ENCODE measurements at regions not wholly inside any gene's neighbourhood (a gene's known extent, or its start where the extent isn't known, plus 50 kb on each side); places are given as distances from the start of the nearest gene placed in this dataset.

DNA sequence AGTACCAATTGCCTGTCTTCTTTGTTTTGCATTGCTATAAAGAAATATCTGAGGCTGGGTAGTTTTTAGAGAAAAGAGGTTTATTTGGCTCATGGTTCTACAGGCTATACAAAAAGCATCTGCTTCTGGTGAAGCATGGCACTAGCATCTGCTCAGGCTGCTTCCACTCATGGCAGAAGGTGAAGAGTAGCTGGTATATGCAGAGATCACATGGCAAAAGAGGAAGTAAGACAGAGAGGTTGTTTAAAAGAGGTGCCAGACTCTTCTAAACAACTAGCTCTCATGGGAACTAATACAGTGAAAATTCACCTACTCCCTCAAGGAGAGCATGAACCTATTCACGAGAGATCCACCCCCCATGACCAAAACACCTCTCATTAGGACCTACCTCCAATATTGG is 56.7 kb upstream of the GUCA2B start:
- DNase-seq (ENCODE audit: low read depth in 4 of 4, low spot score in 1 of 4), result no peak

DNA sequence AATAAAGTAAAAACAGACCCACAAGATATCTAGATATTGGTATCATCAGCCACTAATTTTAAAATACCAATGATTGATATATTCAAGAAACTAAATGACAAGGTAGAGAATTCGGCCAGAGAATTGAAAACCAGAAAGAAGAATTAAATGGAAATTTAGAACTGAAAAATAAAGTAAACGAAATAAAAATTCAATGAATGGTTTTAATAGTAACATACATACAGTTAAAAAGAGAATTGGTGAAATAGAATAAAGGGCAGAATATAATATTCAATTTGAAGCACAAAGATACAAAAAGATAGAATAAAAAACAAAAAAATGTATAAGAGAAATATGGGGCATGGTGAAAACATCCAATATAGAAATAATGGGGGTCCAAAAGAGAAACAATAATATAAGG is 64.0 kb upstream of the GUCA2B start:
- no peak for DNase-seq (ENCODE audit: low read depth in 4 of 4, low spot score in 1 of 4)

DNA sequence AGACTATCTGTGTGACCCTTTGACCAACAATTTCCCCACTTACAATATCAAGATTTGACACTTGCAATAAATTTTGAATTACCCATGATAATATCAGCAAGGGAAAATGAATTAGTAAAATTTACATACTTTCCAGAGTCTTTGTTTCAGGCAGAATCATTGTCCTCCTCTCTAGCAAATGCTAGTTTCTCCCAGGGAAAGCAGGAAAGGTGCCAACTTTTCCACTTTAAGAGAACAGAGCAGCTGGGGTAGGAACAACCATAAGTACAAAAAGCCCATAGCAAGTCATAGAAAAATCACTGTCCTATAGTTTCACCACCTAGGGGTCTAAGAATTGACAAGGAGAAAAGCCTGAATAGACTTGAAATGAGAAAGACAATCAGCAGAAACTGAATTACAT is 67.1 kb upstream of the GUCA2B start:
- no peak for DNase-seq (ENCODE audit: low read depth in 4 of 4, low spot score in 1 of 4)

DNA sequence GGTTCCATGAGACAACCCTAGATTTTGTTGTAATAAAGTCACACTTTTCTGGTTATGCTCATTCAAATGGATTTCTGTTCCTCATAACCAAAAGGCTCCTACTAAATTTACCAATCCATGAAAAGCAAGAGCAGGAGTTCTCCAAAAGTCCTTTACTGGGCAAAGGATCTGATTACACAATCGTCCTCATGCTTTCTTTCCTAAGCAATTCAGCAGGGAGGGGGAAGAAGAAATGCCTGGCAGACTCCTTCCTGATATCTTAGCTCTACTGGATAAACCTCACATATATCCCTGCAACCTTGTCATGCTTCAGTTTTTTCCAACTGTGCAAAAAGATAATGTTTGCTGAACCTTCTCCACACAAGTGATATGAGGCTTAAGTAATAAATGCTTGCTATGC is 67.6 kb upstream of the GUCA2B start:
- DNase-seq (ENCODE audit: low read depth in 4 of 4, low spot score in 1 of 4), result no peak

- no peak for DNase-seq (ENCODE audit: low read depth in 4 of 4, low spot score in 1 of 4)
Measured at GRCh38 chr1:42081475-42081874, 71.7 kb upstream of the GUCA2B start.

DNA sequence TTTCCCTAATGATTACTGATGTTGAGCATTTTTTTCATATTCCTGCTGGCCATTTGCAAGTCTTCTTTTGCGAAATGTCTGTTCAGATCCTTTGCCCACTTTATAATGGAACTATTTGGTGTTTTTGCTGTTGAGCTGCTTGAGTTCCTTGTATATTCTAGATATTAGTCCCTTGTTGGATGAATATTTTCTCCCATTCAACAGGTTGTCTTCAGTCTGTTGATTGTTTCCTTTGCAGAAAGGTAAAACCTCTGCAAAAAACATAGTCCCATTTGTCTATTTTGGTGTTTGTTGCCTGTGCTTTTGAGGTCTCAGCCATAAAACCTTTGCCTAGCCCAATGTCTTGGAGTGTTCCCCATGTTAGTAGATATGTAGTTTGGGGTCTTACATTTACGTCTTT is 78.0 kb upstream of the GUCA2B start:
- no peak for DNase-seq (ENCODE audit: low read depth in 4 of 4, low spot score in 1 of 4)

- DNase-seq (ENCODE audit: low read depth in 4 of 4, low spot score in 1 of 4), result no peak
Measured at GRCh38 chr1:42070996-42071395, 82.2 kb upstream of the GUCA2B start.

DNA sequence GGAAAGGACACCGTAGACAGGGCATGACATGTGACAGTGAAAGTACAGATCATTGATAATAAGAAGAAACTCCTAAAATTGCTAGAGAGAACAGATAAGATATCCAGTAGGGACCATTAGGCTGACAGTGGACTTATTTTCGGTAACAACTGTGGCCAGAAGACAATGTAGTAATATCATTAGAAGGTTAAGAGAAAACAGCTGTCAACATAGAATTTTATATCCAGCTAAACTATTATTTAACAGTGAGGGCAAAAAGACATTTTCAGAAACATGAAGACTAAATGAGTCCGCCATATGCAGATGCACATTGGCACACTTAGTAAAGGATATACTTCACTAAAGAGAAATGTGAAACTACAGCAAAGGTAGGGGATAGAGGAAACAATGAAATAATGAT is 95.4 kb upstream of the GUCA2B start:
- no peak for DNase-seq (ENCODE audit: low read depth in 4 of 4, low spot score in 1 of 4)

- no peak for DNase-seq (ENCODE audit: low read depth in 4 of 4, low spot score in 1 of 4)
Measured at GRCh38 chr1:42056460-42056859, 96.8 kb upstream of the GUCA2B start.

- no peak for DNase-seq (ENCODE audit: low read depth in 4 of 4, low spot score in 1 of 4)
Measured at GRCh38 chr1:42055061-42055460, 98.1 kb upstream of the GUCA2B start.

DNA sequence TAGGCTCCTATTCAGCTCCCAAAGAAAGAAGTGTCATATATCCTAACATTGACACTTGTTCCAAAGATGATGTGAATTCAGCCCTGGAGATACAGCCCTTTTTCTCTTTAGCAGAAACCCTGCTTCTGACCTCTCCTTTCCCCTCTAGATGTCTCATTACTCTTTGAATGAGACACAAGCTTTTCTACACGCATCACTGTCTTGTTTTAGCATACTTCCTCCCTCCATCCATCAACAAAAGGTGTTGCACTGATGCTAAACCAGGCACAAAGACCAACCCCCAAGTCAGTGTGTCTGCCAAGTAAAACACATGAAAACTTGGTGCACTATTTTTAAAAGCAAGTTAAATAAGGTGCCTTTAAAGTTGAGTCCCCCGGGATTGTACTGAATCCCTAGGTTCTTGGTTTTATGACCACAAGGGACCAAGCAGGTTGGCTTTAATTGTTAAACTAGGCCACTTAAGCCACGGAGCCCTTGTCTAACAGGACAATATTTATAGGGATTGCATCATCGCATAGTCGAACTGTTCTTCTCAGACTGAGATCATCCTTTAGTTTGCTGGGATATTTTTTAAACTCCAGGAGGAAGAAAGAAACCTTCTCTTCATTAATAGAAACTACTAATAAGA is 101.0 kb upstream of the GUCA2B start:
- DNase-seq (ENCODE audit: low read depth in 4 of 4, low spot score in 1 of 4), result no peak

- no peak for DNase-seq (ENCODE audit: low read depth in 4 of 4, low spot score in 1 of 4)
Measured at GRCh38 chr1:42047508-42047880, 105.7 kb upstream of the GUCA2B start.

DNA sequence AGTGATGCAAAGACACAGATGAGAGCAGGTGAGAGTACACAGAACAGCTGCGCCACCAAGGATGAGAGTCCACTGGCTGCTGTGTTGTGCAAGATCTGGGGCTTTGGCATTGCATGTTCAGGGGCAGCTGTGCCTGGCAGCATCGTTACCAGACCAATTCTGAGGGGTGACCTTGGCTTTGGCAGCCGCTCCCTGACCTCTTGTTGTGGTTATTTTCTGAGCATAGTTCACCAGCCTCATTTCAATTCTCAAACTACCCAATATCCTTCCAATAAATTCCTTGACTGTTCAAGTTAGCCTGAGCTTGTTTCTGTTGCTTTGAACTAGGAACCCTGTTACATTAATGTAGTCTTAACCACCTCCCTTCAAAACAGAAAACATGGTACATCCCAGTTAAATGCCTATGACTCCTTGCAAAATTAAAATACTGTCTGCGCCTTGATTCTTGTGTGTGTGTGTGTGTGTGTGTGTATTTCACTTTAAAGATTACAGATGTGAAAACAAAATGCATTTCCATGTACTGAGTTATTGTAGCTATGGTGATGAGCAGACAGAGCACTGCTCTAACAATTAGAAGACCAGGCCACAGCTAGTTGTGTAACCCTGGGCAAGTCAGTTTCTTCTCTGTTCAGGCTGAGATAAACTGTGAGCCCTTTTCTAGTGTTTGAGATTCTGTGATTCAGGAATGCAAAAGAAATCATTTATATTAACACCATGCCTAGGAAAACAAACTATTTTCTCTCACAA is 106.3 kb upstream of the GUCA2B start:
- no peak for DNase-seq (ENCODE audit: low read depth in 4 of 4, low spot score in 1 of 4)

GRCh38 chr1:42044346-42044745 is 108.9 kb upstream of the GUCA2B start:
- DNase-seq (ENCODE audit: low read depth in 4 of 4, low spot score in 1 of 4), result no peak

GRCh38 chr1:42043811-42044210 is 109.4 kb upstream of the GUCA2B start:
- no peak for DNase-seq (ENCODE audit: low read depth in 4 of 4, low spot score in 1 of 4)

- DNase-seq (ENCODE audit: low read depth in 4 of 4, low spot score in 1 of 4), result no peak
Measured at GRCh38 chr1:42043182-42043581, 110.0 kb upstream of the GUCA2B start.

DNA sequence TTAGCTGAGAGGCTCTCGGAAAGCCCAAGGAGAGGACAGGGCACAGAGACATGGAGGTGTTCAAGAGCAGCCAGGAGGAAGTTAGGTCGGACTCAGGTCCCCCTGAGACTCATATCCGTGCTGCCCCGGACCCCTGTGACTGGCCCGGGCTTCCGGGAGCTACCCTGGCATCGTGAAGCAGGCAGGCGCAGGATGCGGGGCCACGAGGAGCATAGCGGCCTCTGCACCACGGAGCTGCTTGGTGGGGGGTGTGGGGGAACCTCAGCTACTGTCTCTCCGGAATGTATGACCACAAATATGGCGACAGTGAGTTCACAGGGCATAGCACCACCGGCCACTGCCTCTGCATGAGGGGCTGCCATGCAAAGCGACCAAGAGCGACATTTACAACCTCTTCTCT is 112.2 kb upstream of the GUCA2B start:
- DNase-seq (ENCODE audit: low read depth in 4 of 4, low spot score in 1 of 4), result no peak

DNA sequence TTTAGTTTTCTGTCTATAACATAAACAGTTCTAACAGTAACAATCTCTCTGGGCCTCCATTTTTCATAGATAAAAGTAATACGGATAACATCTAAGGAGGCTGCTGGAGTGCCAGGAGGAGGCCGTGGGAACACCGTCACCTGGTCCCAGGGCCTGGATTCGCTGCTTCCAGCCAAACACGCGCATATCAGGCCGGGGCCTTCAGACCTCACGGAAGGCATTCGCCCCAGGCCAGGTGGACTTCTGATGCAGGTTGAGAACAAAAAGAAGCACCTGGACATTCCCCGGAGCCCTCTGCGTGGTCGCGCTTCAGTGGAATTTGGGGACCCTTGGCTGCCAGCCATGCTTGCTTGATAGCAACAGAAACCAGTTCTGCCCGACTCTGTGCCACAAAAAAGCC is 113.1 kb upstream of the GUCA2B start:
- DNase-seq (ENCODE audit: low read depth in 4 of 4, low spot score in 1 of 4), result no peak

DNA sequence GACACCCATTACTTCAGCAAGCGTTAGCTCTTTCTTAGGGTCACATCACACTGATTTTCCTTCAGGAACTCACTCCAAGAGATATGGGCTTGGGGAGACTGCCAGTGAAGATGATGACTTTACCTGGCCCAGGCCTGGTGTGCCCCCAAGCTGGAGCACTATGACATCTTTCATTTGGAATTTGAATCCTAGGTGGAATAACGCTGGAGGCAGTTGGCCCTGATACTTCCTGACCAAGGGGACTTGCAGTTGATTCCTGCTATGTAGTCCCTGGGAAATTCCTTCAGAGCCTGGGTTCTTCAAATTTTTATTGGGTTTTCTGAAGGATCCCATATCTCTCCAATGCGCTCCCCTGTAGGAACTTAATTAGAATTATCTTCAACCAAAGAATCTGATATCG is 114.9 kb upstream of the GUCA2B start:
- no peak for DNase-seq (ENCODE audit: low read depth in 4 of 4, low spot score in 1 of 4)

- DNase-seq (ENCODE audit: low read depth in 4 of 4, low spot score in 1 of 4), result no peak
Measured at GRCh38 chr1:42037586-42037985, 115.6 kb upstream of the GUCA2B start.

- DNase-seq (ENCODE audit: low read depth in 4 of 4, low spot score in 1 of 4), result no peak
Measured at GRCh38 chr1:42037161-42037560, 116.0 kb upstream of the GUCA2B start.

- peak; percentile 98 to 99 (median 98) for DNase-seq (ENCODE audit: low read depth in 4 of 4, low spot score in 1 of 4)
Measured at GRCh38 chr1:42035830-42036604, 117.2 kb upstream of the GUCA2B start.
